T-helper 17 cell (primary cell): ENCODE measurements at regions not wholly inside any gene's neighbourhood (a gene's known extent, or its start where the extent isn't known, plus 50 kb on each side); places are given as distances from the start of the nearest gene placed in this dataset.
A peak's percentile ranks its signal among the peaks of the same experiment; 100 is the strongest.

Experiments used
- ATAC-seq: fragments of 150-1000 bp; cut with Tn5 transposase; 2 replicates; pipeline ENCODE4 v1.10.0; 2021; ENCODE audit warnings: mild to moderate bottlenecking, moderate library complexity
- DNase-seq, 3 donors: peaks; one replicate each; pipeline versions ENCODE4 v3.0.0 to v3.0.0-alpha.2; 2020 to 2021
- H3K9me3 ChIP-seq: one replicate; pipeline ENCODE4 v1.7.0; 2013; ENCODE audit warnings: low read length, mild to moderate bottlenecking; ENCODE audit not compliant: control insufficient read depth, poor library complexity, severe bottlenecking
- H3K27ac Mint-ChIP-seq: one replicate; pipeline ENCODE4 v1.8.0; 2022; ENCODE audit warnings: mild to moderate bottlenecking, moderate library complexity, mixed read lengths
- H3K27me3 Mint-ChIP-seq: one replicate; pipeline ENCODE4 v1.8.0; 2022; ENCODE audit warnings: mixed read lengths
- H3K36me3 Mint-ChIP-seq: one replicate; pipeline ENCODE4 v1.8.0; 2022; ENCODE audit warnings: low read depth, mixed read lengths
- H3K4me1 Mint-ChIP-seq: one replicate; pipeline ENCODE4 v1.8.0; 2022; ENCODE audit warnings: mild to moderate bottlenecking, mixed read lengths
- H3K4me3 Mint-ChIP-seq: one replicate; pipeline ENCODE4 v1.8.0; 2022; ENCODE audit warnings: mild to moderate bottlenecking, moderate library complexity, mixed read lengths

GRCh38 chr5:56429110-56429561 is 196.0 kb upstream of the ANKRD55 start:
- DNase-seq (no peak), ATAC-seq (no peak)
- no peak overlapping the region for H3K27ac Mint-ChIP-seq
- no peaks in the 10 kb centered on the region for H3K27me3 Mint-ChIP-seq
- peaks cover 2% of the 10 kb centered on the region for H3K36me3 Mint-ChIP-seq
- H3K4me3 Mint-ChIP-seq = no peak overlapping the region
- H3K4me1 Mint-ChIP-seq = peaks cover 5% of the 10 kb centered on the region
- H3K9me3 ChIP-seq = no peaks in the 10 kb centered on the region

- Mint-ChIP-seq H3K4me3 (no peak overlapping the region), H3K27ac (no peak overlapping the region), H3K36me3 (peaks cover 2% of the 10 kb centered on the region), H3K27me3 (no peaks in the 10 kb centered on the region), H3K4me1 (peaks cover 2% of the 10 kb centered on the region)
- ATAC-seq = no peak
- DNase-seq = no peak
- no peaks in the 10 kb centered on the region for H3K9me3 ChIP-seq
Measured at GRCh38 chr5:56426693-56427092, 193.6 kb upstream of the ANKRD55 start.

- no peak for ATAC-seq
Measured at GRCh38 chr5:56422076-56422762, 189.1 kb upstream of the ANKRD55 start.

GRCh38 chr5:56421246-56422075 is 188.3 kb upstream of the ANKRD55 start:
- Mint-ChIP-seq H3K4me3 (no peak overlapping the region), H3K4me1 (peaks cover 2% of the 10 kb centered on the region), H3K27ac (no peak overlapping the region), H3K36me3 (no peaks in the 10 kb centered on the region), H3K27me3 (no peaks in the 10 kb centered on the region)
- DNase-seq (no peak), ATAC-seq (no peak)
- H3K9me3 ChIP-seq = peaks cover 3% of the 10 kb centered on the region

More at GRCh38 chr5:56422076-56422762, 189.1 kb upstream of the ANKRD55 start:
- H3K4me1 Mint-ChIP-seq = no peaks in the 10 kb centered on the region
- no peaks in the 10 kb centered on the region for H3K27me3 Mint-ChIP-seq
- H3K27ac Mint-ChIP-seq = no peak overlapping the region
- H3K36me3 Mint-ChIP-seq = no peaks in the 10 kb centered on the region
- peaks cover 3% of the 10 kb centered on the region for H3K9me3 ChIP-seq
- DNase-seq = no peak
- H3K4me3 Mint-ChIP-seq = no peak overlapping the region

GRCh38 chr5:56420323-56420722 is 187.2 kb upstream of the ANKRD55 start:
- ATAC-seq (no peak), DNase-seq (no peak)
- Mint-ChIP-seq H3K27me3 (no peaks in the 10 kb centered on the region), H3K27ac (no peak overlapping the region), H3K4me3 (no peak overlapping the region), H3K4me1 (peaks cover 10% of the 10 kb centered on the region), H3K36me3 (no peaks in the 10 kb centered on the region)
- H3K9me3 ChIP-seq = peaks cover 3% of the 10 kb centered on the region

- Mint-ChIP-seq H3K36me3 (no peaks in the 10 kb centered on the region), H3K27ac (no peak overlapping the region), H3K4me3 (no peak overlapping the region), H3K27me3 (no peaks in the 10 kb centered on the region), H3K4me1 (peaks cover 13% of the 10 kb centered on the region)
- ATAC-seq = no peak
- no peak for DNase-seq
- peaks cover 3% of the 10 kb centered on the region for H3K9me3 ChIP-seq
Measured at GRCh38 chr5:56419667-56420066, 186.5 kb upstream of the ANKRD55 start.

GRCh38 chr5:56415356-56415765 is 182.2 kb upstream of the ANKRD55 start:
- Mint-ChIP-seq H3K36me3 (peaks cover 2% of the 10 kb centered on the region), H3K4me3 (no peak overlapping the region), H3K27me3 (no peaks in the 10 kb centered on the region), H3K4me1 (peaks cover 24% of the 10 kb centered on the region), H3K27ac (peak overlapping the region; percentile 37)
- H3K9me3 ChIP-seq = peaks cover 6% of the 10 kb centered on the region
- DNase-seq (no peak), ATAC-seq (peak; percentile 69)

GRCh38 chr5:56414066-56414465 is 180.9 kb upstream of the ANKRD55 start:
- Mint-ChIP-seq H3K4me3 (no peak overlapping the region), H3K27ac (no peak overlapping the region)

GRCh38 chr5:56413546-56413945 is 180.4 kb upstream of the ANKRD55 start:
- DNase-seq (no peak), ATAC-seq (no peak)
- Mint-ChIP-seq H3K4me3 (no peak overlapping the region), H3K4me1 (peaks cover 24% of the 10 kb centered on the region), H3K27ac (peak overlapping the region; percentile 8), H3K27me3 (no peaks in the 10 kb centered on the region), H3K36me3 (peaks cover 2% of the 10 kb centered on the region)
- H3K9me3 ChIP-seq = peaks cover 2% of the 10 kb centered on the region

More at GRCh38 chr5:56414066-56414465, 180.9 kb upstream of the ANKRD55 start:
- ATAC-seq (no peak), DNase-seq (no peak)
- Mint-ChIP-seq H3K4me1 (peaks cover 24% of the 10 kb centered on the region), H3K36me3 (peaks cover 2% of the 10 kb centered on the region), H3K27me3 (no peaks in the 10 kb centered on the region)
- H3K9me3 ChIP-seq = peaks cover 2% of the 10 kb centered on the region

- H3K4me1 Mint-ChIP-seq = peaks cover 24% of the 10 kb centered on the region
- DNase-seq (no peak), ATAC-seq (peak; percentile 85)
- no peaks in the 10 kb centered on the region for H3K27me3 Mint-ChIP-seq
- peak overlapping the region; percentile 8 for H3K27ac Mint-ChIP-seq
- peaks cover 2% of the 10 kb centered on the region for H3K9me3 ChIP-seq
- H3K36me3 Mint-ChIP-seq = peaks cover 2% of the 10 kb centered on the region
- H3K4me3 Mint-ChIP-seq = peak overlapping the region; percentile 47
Measured at GRCh38 chr5:56412601-56413379, 179.7 kb upstream of the ANKRD55 start.

- DNase-seq (no peak), ATAC-seq (no peak)
- Mint-ChIP-seq H3K4me1 (peaks cover 20% of the 10 kb centered on the region), H3K36me3 (peaks cover 2% of the 10 kb centered on the region), H3K27me3 (no peaks in the 10 kb centered on the region), H3K27ac (no peak overlapping the region), H3K4me3 (no peak overlapping the region)
- peaks cover 2% of the 10 kb centered on the region for H3K9me3 ChIP-seq
Measured at GRCh38 chr5:56410696-56411095, 177.6 kb upstream of the ANKRD55 start.

- H3K27ac Mint-ChIP-seq = no peak overlapping the region
- H3K36me3 Mint-ChIP-seq = peaks cover 2% of the 10 kb centered on the region
- no peaks in the 10 kb centered on the region for H3K27me3 Mint-ChIP-seq
- ATAC-seq = no peak
- peaks cover 12% of the 10 kb centered on the region for H3K4me1 Mint-ChIP-seq
- DNase-seq = no peak
- peaks cover 2% of the 10 kb centered on the region for H3K9me3 ChIP-seq
- no peak overlapping the region for H3K4me3 Mint-ChIP-seq
Measured at GRCh38 chr5:56409331-56410190, 176.4 kb upstream of the ANKRD55 start.
